Inflammatory macrophage treated with lipopolysaccharide for 1 hour (primary cell): ENCODE measurements at regions not wholly inside any gene's neighbourhood (a gene's known extent, or its start where the extent isn't known, plus 50 kb on each side); places are given as distances from the start of the nearest gene placed in this dataset.

ENCODE experiments used
- DNase-seq, 2 donors: peaks; one replicate each; pipeline ENCODE4 v3.0.0-alpha.2; 2020 to 2022

GRCh38 chr10:130807096-130807495, 504.4 kb downstream of the TCERG1L start:
- no peak for DNase-seq

- no peak for DNase-seq
Observed at GRCh38 chr10:130807721-130808120, 503.8 kb downstream of the TCERG1L start.

- no peak for DNase-seq
Observed at GRCh38 chr10:130808243-130808642, 503.3 kb downstream of the TCERG1L start.

GRCh38 chr10:130808686-130809085, 502.8 kb downstream of the TCERG1L start:
- no peak for DNase-seq

- DNase-seq: no peak
Observed at GRCh38 chr10:130809181-130809580, 502.3 kb downstream of the TCERG1L start.

- DNase-seq: peak in 1 of 2 donors; percentile 2
Observed at GRCh38 chr10:130809761-130810515, 501.6 kb downstream of the TCERG1L start.

GRCh38 chr10:130810856-130811255, 500.7 kb downstream of the TCERG1L start:
- DNase-seq: no peak

GRCh38 chr10:130812381-130813148, 499.0 kb downstream of the TCERG1L start:
- DNase-seq: no peak

- no peak for DNase-seq
Observed at GRCh38 chr10:130814610-130815009, 496.9 kb downstream of the TCERG1L start.

GRCh38 chr10:130816116-130816901, 495.2 kb downstream of the TCERG1L start:
- no peak for DNase-seq

- DNase-seq: no peak
Observed at GRCh38 chr10:130817046-130817624, 494.4 kb downstream of the TCERG1L start.

- no peak for DNase-seq
Observed at GRCh38 chr10:130817674-130818073, 493.8 kb downstream of the TCERG1L start.

- no peak for DNase-seq
Observed at GRCh38 chr10:130820880-130821482, 490.5 kb downstream of the TCERG1L start.

- DNase-seq: no peak
Observed at GRCh38 chr10:130824230-130825014, 487.1 kb downstream of the TCERG1L start.

GRCh38 chr10:130833596-130833995, 477.9 kb downstream of the TCERG1L start:
- no peak for DNase-seq

GRCh38 chr10:130834170-130834569, 477.4 kb downstream of the TCERG1L start:
- no peak for DNase-seq

GRCh38 chr10:130834573-130834972, 476.9 kb downstream of the TCERG1L start:
- DNase-seq: no peak

GRCh38 chr10:130835068-130835467, 476.5 kb downstream of the TCERG1L start:
- no peak for DNase-seq

- DNase-seq: no peak
Observed at GRCh38 chr10:130836344-130836743, 475.2 kb downstream of the TCERG1L start.

GRCh38 chr10:130843051-130843653, 468.4 kb downstream of the TCERG1L start:
- no peak for DNase-seq

- no peak for DNase-seq
Observed at GRCh38 chr10:130844310-130844709, 467.2 kb downstream of the TCERG1L start.
